GM21825 (cell line): ENCODE measurements at regions not wholly inside any gene's neighbourhood (a gene's known extent, or its start where the extent isn't known, plus 50 kb on each side); places are given as distances from the start of the nearest gene placed in this dataset.

Experiments used
- ATAC-seq: cut with Tn5 transposase; IDR thresholded peaks from one replicate; pipeline ENCODE4 v1.9.1; 2021; ENCODE audit warnings: mild to moderate bottlenecking, moderate library complexity; ENCODE audit not compliant: unreplicated experiment

GRCh38 chr16:5379954-5380353 lies 282.4 kb upstream of the EEF2KMT start:
- ATAC-seq, result no peak

- ATAC-seq, result no peak
These were observed 280.9 kb upstream of the EEF2KMT start for GRCh38 chr16:5378531-5378930.

- no peak for ATAC-seq
These were observed 279.8 kb upstream of the EEF2KMT start for GRCh38 chr16:5377280-5377898.

GRCh38 chr16:5374184-5374583 lies 276.6 kb upstream of the EEF2KMT start:
- ATAC-seq, result no peak

- no peak for ATAC-seq
These were observed 270.4 kb upstream of the EEF2KMT start for GRCh38 chr16:5367951-5368350.

GRCh38 chr16:5366126-5366525 lies 268.5 kb upstream of the EEF2KMT start:
- no peak for ATAC-seq

- no peak for ATAC-seq
These were observed 266.6 kb upstream of the EEF2KMT start for GRCh38 chr16:5364186-5364585.

GRCh38 chr16:5361322-5361721 lies 263.7 kb upstream of the EEF2KMT start:
- no peak for ATAC-seq

GRCh38 chr16:5354645-5355044 lies 257.1 kb upstream of the EEF2KMT start:
- ATAC-seq, result no peak

GRCh38 chr16:5349670-5350517 lies 252.3 kb upstream of the EEF2KMT start:
- no peak for ATAC-seq

- no peak for ATAC-seq
These were observed 251.5 kb upstream of the EEF2KMT start for GRCh38 chr16:5349101-5349500.

GRCh38 chr16:5347561-5347960 lies 250.0 kb upstream of the EEF2KMT start:
- ATAC-seq, result no peak

GRCh38 chr16:5336941-5337340 lies 239.3 kb upstream of the EEF2KMT start:
- ATAC-seq, result no peak

GRCh38 chr16:5333991-5334390 lies 236.4 kb upstream of the EEF2KMT start:
- ATAC-seq, result no peak

- ATAC-seq, result no peak
These were observed 235.5 kb upstream of the EEF2KMT start for GRCh38 chr16:5333126-5333525.

- ATAC-seq, result no peak
These were observed 232.5 kb upstream of the EEF2KMT start for GRCh38 chr16:5330058-5330457.

GRCh38 chr16:5328546-5328945 lies 231.0 kb upstream of the EEF2KMT start:
- ATAC-seq, result no peak

- no peak for ATAC-seq
These were observed 228.8 kb upstream of the EEF2KMT start for GRCh38 chr16:5326395-5326794.

GRCh38 chr16:5325932-5326331 lies 228.3 kb upstream of the EEF2KMT start:
- ATAC-seq, result no peak

GRCh38 chr16:5323284-5324141 lies 225.9 kb upstream of the EEF2KMT start:
- ATAC-seq, result no peak

- ATAC-seq, result no peak
These were observed 224.3 kb upstream of the EEF2KMT start for GRCh38 chr16:5321930-5322329.

GRCh38 chr16:5319799-5320198 lies 222.2 kb upstream of the EEF2KMT start:
- ATAC-seq, result no peak
